Bronchial epithelial cell (primary cell): ENCODE measurements at regions not wholly inside any gene's neighbourhood (a gene's known extent, or its start where the extent isn't known, plus 50 kb on each side); places are given as distances from the start of the nearest gene placed in this dataset.

ENCODE experiments used
- DNase-seq: peaks from one replicate; pipeline ENCODE4 v3.0.0-alpha.2; 2010; ENCODE audit warnings: low read depth
- FAIRE-seq: peaks from 2 replicates; lab custom pipeline; 2011; peaks lifted over from hg19 to GRCh38; lab: Jason Lieb, UNC
- H3K27me3 ChIP-seq: 2 replicates; pipeline ENCODE4 v1.5.1; 2011; ENCODE audit warnings: low read length; ENCODE audit not compliant: control insufficient read depth, insufficient read depth
- H3K36me3 ChIP-seq: 2 replicates; pipeline ENCODE4 v1.5.1; 2011; ENCODE audit warnings: low read length; ENCODE audit not compliant: control insufficient read depth, insufficient read depth
- H3K4me3 ChIP-seq: 2 replicates; pipeline ENCODE4 v1.5.1; 2011; ENCODE audit warnings: mild to moderate bottlenecking, low read depth, low read length, control low read depth
- CTCF ChIP-seq: IDR thresholded peaks from 2 replicates; pipeline ENCODE4 v1.5.1; 2011; ENCODE audit warnings: mild to moderate bottlenecking, moderate library complexity, low read length, control low read depth, inconsistent platforms; ENCODE audit not compliant: insufficient read depth, severe bottlenecking

GRCh38 chr2:176753205-176753604, 459.4 kb upstream of the HNRNPA3 start:
- no peak for DNase-seq
- Histone ChIP-seq H3K36me3 (no peaks in the 10 kb centered on the region), H3K4me3 (no peak overlapping the region), H3K27me3 (no peaks in the 10 kb centered on the region)
- no peak for TF ChIP-seq CTCF
- FAIRE-seq = no peak

- no peaks in the 10 kb centered on the region for H3K27me3 ChIP-seq
- DNase-seq = no peak
- no peak overlapping the region for H3K4me3 ChIP-seq
- no peak for FAIRE-seq
- TF ChIP-seq CTCF = no peak
- no peaks in the 10 kb centered on the region for H3K36me3 ChIP-seq
Observed at GRCh38 chr2:176753752-176754474, 458.7 kb upstream of the HNRNPA3 start.

GRCh38 chr2:176755537-176756135, 457.0 kb upstream of the HNRNPA3 start:
- Histone ChIP-seq H3K27me3 (no peaks in the 10 kb centered on the region), H3K36me3 (no peaks in the 10 kb centered on the region), H3K4me3 (no peak overlapping the region)
- no peak for TF ChIP-seq CTCF
- no peak for DNase-seq
- FAIRE-seq = no peak

- Histone ChIP-seq H3K36me3 (no peaks in the 10 kb centered on the region), H3K27me3 (no peaks in the 10 kb centered on the region), H3K4me3 (no peak overlapping the region)
- no peak for FAIRE-seq
- no peak for DNase-seq
- TF ChIP-seq CTCF = no peak
Observed at GRCh38 chr2:176758426-176758825, 454.2 kb upstream of the HNRNPA3 start.

GRCh38 chr2:176760439-176760838, 452.2 kb upstream of the HNRNPA3 start:
- no peak for TF ChIP-seq CTCF
- FAIRE-seq = no peak
- Histone ChIP-seq H3K4me3 (no peak overlapping the region), H3K36me3 (no peaks in the 10 kb centered on the region), H3K27me3 (no peaks in the 10 kb centered on the region)
- no peak for DNase-seq
